SH-SY5Y (cell line): ENCODE measurements at regions not wholly inside any gene's neighbourhood (a gene's known extent, or its start where the extent isn't known, plus 50 kb on each side); places are given as distances from the start of the nearest gene placed in this dataset.

Experiments
- GATA2 ChIP-seq: IDR thresholded peaks from 2 replicates; pipeline ENCODE4 v1.6.1; 2011; ENCODE audit warnings: mild to moderate bottlenecking, low read depth, low read length
- GATA3 ChIP-seq: IDR thresholded peaks from 2 replicates; pipeline ENCODE4 v1.6.1; 2011; ENCODE audit warnings: low read depth, mild to moderate bottlenecking, low read length, moderate library complexity

- no peak for TF ChIP-seq GATA3
- TF ChIP-seq GATA2, result no peak
Measured at GRCh38 chr16:85988306-85988705, 89.3 kb downstream of the IRF8 start.
